ENCODE measurements at regions not wholly inside any gene's neighbourhood (a gene's known extent, or its start where the extent isn't known, plus 50 kb on each side); places are given as distances from the start of the nearest gene placed in this dataset.
"Not testable (repeated sequence)": the region's sequence is repeated elsewhere in the genome, so short reads cannot be mapped to it uniquely, and the experiment has no call there.

DNA sequence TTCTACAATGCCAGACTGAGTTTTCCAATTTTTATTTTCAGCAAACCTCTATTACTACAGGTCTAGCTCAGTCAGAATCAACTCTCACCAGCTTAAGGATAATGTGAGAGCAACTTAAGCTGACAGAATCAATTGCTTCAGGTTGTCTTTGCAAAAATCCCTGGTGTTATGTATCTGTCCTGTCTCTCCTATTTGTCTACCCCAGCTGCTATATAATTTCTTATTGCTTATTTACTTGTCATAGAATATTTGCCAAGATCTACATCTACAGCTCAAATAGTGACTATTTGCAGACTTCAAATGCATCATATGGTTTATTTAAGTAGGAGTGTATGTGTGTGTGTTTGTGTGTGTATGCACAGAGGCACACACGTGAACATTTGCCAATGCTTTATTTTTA is 54.1 kb downstream of the FOXG1 start:
- DNase-seq (ENCODE audit: low spot score) (no peak), ATAC-seq (no peak)
- intact Hi-C loops (cut with DNase I): no loop called here

DNA sequence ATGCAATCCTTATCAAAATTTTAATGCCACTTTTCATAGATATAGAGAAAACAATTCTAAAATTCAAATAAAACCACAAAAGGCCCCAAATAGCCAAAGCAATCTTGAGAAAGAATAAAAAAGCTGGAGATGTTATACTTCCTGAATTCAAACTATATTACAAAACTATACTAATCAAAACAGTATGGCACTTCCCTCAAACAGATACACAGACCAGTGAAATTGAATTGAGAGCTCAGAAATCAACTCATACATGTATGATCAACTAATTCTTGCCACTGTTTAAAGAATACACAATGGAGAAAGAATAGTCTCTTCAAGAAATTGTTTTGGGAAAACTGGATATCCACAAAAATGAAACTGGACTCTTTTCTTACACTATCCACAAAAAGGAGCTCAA is 55.4 kb downstream of the FOXG1 start:
- DNase-seq (ENCODE audit: low spot score) (no peak), ATAC-seq (no peak)
- intact Hi-C loops (cut with DNase I): no loop called here

DNA sequence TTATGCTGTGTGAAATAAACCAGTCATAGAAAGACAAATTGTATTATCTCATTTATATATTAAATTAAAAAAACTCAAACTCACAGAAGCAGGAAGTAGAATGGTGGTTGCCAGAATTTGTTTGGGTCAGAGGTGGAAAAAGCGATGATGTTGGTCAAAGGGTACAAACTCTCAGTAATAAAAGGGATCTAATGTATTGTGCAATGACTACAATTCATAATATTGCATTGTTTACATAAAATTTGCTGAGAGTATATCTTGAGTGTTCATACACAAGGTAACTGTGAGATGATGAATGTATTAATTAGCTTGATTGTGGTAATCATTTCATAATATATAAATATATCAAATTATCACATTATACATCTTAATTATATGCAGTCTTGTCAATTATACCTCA is 56.7 kb downstream of the FOXG1 start:
- no peak for ATAC-seq
- intact Hi-C loops (cut with DNase I): no loop called here
- no peak for DNase-seq (ENCODE audit: low spot score)

DNA sequence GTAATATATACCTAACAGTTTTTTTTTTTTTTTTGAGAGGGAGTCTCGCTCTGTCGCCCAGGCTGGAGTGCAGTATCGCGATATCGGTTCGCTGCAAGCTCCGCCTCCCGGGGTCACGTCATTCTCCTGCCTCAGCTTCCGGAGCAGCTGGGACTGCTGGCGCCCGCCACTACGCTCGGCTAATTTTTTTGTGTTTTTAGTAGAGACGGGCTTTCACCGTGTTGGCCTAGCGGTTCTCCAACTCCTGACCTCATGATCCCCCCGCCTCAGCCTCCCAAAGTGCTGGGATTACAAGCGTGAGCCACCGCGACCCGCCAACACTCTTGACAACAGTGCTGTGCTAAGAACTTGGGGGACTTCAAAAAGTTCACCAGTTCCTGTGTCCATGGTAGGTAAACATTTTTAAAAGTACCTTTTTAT is 63.5 kb downstream of the FOXG1 start:
- no peak for ATAC-seq
- no peak for DNase-seq (ENCODE audit: low spot score)
- intact Hi-C loops (cut with DNase I): no loop called here

DNA sequence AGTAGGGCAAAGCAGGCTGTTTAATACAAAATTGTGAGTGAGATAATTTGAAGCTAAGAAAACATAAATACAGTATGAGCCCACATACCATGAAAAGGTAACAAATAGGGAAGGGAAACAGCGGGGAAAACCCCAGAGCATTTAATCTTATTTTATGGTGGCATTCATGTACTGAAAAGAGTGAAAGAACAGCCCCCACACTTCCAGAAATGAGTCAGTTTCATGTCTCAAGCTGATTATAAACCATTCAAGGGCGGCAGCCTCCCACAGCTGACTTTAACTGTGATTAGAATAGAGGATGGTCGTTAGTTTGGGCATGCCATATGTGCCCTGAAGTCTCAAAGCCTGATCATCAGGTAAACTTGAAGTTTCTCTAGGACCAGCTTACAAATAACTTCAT is 64.5 kb downstream of the FOXG1 start:
- DNase-seq (ENCODE audit: low spot score) (no peak), ATAC-seq (no peak)
- intact Hi-C loops (cut with DNase I): no loop called here

DNA sequence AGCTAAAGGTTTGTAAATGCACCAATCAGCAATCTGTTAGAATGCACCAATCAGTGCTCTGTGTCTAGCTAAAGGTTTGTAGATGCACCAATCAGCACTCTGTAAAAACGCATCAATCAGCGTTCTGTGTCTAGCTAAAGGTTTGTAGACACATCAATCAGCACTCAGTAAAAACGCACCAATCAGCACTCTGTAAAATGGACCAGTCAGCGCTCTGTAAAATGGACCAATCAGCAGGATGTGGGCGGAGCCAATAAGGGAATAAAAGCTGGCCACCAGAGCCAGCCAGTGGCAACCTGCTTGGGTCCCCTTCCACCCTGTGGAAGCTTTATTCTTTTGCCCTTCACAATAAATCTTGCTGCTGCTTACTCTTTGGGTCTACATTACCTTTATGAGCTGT is 76.0 kb downstream of the FOXG1 start:
- DNase-seq (ENCODE audit: low spot score); ATAC-seq; intact Hi-C loops (cut with DNase I): not testable (repeated sequence)

DNA sequence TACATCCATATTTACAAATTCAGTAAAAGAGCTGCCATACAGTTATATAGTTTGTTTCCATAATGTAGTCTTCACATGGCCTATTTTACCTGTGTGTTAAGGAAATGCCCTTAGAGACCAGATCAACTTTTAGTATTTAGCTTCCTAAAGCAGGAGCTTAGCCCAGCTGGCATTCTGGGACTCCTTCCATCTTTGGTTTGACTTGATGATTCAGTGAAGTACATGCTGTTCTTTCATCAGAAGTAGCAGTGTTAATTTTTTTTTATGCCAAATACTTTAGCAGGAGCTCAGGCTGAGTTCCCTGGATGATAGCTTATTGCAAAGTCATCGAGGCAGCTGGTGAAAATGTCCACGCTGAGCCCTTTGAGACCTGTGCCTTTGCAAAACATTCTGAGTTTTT is 101.0 kb downstream of the FOXG1 start:
- DNase-seq (ENCODE audit: low spot score) (no peak), ATAC-seq (no peak)
- intact Hi-C loops (cut with DNase I): no loop called here

DNA sequence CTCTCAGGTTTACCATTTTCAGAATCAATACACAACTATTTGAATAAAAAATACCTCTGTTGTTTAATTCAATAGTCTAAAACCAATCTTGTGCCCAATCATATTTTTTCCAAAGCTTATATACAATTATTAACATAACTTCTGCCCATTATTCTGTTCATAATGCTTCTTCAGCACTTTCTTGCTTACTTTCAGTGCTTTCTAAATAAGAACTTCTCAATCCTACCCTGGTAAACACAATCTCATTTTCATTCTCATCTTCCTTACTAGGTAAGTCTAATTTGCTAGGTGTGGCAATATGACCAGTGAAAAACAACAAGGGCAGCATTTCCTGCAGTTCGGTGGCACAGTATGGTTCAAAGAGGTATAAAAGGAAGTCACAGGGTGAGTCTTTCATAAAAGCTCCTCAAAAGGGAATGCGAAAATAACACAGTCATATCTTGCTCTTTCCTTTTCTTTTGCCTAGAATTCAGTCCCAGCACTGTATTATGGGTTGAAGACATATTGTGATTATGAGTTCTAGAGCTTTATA is 103.5 kb downstream of the FOXG1 start:
- no peak for DNase-seq (ENCODE audit: low spot score)
- intact Hi-C loops (cut with DNase I): no loop called here
- ATAC-seq: no peak

DNA sequence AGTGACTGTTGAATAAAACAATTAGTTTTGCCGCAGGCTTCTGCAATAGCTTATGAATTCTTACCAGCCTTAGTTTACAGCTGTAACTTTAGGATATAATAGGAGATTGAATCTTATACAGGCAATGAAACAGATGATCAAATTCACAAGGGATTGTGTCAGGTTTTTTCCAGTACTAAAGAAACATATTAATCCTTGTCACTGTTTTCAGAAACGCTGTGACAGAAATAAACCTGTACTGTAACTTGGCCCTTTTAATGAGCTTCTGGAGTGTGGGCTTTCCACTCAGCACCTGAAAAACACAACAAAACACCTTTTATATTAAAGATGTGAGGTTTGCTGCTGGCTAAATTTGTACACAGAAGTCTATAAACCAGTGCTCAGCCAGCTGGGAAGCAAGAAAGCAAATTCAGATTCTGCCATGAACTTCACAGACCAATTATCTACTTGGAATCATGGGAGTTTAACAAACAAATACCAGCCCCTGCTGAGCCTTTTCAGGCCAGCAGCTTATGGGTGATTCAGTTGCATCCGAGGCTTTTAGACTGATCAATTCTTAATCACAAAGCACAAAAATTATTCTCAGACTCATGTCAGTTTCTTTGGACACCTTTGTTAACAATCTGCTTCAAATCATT is 109.5 kb downstream of the FOXG1 start:
- intact Hi-C loops (cut with DNase I): no loop called here
- DNase-seq (ENCODE audit: low spot score): no peak
- no peak for ATAC-seq

DNA sequence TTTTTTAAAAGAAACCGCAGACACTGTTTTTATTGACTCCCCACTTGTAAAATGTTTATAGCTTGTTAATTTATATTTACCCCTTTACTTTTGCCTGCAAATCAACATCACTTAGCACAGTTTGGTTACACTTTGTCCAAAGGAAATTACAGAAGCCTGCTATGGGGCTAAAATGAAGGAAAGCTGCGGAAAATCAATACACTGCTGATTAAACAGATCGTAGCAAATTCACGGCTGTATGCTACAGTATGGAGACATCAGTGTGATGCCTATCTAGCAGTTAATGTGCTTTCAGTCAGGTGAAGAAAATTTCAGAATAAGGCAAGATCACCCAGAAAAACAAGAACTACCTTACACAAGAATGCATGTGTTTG is 110.0 kb downstream of the FOXG1 start:
- intact Hi-C loops (cut with DNase I): no loop called here
- ATAC-seq (no peak), DNase-seq (ENCODE audit: low spot score) (no peak)

DNA sequence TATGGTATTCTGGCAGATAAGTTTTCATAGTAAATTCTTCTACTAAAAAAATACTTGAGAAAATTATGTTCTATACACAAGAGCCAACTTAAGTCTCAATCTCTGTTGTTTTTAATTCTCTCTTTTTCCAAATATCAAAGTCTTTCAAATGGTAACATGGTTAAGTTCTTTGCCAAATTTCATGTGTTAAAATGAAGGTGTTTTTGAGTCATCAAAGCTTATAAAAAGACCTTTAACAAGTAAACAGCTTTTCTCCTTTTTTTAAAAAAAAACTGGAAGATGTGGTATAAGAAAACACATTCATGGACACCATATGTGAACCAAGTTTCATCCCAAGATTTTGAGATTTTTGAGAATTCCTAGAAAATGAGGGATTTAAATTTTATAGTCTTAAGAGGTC is 111.3 kb downstream of the FOXG1 start:
- intact Hi-C loops (cut with DNase I): no loop called here
- DNase-seq (ENCODE audit: low spot score) (no peak), ATAC-seq (no peak)

DNA sequence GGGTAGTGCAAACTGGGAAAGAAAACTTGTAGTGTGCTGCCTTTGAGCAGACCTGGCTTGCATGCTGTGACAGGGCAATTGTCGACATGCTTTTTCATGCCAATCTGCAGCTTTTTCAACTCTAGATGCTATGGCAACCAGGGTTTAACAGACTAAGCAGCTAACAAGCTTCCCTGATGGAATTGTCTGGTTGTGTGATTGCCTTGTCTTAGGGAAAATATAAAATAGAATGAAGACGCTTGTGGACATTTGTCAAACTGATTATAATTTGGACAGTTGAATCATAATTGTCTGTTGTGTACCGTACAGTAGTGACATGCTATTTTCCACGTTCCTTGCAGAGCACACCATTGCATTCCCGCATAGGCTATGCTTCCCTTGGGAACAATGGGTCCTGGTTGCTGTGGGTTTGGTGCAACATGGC is 113.0 kb downstream of the FOXG1 start:
- no peak for ATAC-seq
- intact Hi-C loops (cut with DNase I): no loop called here
- no peak for DNase-seq (ENCODE audit: low spot score)

DNA sequence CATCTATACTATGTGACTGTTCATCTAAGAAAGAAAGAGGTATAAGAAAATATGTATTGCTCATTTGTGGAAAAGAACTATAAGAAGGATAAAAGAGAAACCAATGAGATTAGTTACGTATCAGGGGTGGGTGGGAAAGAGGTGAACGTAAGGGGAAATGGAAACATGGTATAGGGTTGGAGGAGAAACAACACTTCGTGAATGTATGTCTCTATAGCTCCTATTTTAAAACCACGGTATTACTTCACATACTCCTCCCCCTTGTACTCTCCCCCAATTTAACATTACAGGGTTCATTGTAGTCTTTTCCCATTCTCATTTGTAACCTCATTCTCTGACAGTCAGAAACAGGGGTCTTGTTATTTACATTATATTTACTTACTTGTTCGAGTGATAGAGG is 120.4 kb downstream of the FOXG1 start:
- intact Hi-C loops (cut with DNase I): no loop called here
- ATAC-seq: no peak
- no peak for DNase-seq (ENCODE audit: low spot score)

DNA sequence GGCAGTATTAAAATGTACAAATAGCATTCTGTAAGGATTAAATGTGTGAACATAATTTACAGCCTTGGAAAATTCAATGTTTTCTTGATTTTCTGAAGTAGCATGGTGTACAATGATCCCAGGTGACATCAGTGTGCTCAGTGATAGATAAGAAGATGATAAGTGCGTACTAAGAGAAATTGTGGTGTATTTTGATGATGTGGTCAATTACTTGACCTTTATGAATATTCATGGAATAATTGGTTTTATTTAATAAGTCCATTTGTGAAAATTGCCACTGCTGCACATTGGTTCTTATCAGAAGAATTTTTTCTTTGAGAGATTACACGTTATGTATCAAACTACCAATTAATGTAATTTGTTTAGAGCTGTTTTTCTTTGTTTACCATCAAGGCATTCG is 128.8 kb downstream of the FOXG1 start:
- no peak for ATAC-seq
- intact Hi-C loops (cut with DNase I): no loop called here

DNA sequence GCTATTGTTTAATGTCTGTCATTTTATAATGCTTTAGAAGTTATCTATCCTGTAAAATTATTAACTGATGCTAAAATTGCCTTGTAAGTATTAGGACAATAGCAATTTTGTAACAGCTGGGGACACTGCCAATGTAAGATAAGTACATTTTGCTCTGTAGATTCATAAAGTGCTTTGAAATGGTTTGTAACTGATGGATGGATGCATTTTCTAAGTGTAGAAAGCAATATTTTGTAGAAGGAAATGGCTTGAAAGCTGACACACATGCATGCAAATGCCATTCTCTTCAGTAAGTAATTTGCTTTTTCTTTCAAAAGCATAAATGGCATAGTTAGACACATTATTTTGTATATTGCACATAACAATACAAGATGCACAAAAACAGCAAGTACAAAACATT is 129.8 kb downstream of the FOXG1 start:
- no peak for DNase-seq (ENCODE audit: low spot score)
- intact Hi-C loops (cut with DNase I): no loop called here
- no peak for ATAC-seq

More for the DNA sequence above, 128.8 kb downstream of the FOXG1 start:
- no peak for DNase-seq (ENCODE audit: low spot score)

DNA sequence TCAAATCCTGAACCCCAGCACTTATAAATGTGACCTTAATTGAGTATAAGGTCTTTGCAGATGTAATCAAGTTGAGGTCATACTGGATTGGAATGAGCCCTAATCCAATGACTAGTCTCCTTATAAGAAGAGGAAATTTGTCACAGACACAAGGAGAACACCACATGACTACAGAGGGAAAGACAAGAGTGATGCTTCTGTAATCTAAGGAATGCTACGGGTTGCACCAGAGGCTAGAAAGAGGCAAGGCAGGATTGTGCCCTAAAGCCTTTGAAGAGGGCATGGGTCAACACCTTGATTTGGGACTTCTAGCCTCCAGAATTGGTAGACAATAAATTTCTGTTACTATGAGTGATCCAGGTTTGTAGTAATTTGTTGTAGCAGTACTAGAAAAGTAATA is 135.0 kb downstream of the FOXG1 start:
- intact Hi-C loops (cut with DNase I): no loop called here
- no peak for ATAC-seq
- no peak for DNase-seq (ENCODE audit: low spot score)

DNA sequence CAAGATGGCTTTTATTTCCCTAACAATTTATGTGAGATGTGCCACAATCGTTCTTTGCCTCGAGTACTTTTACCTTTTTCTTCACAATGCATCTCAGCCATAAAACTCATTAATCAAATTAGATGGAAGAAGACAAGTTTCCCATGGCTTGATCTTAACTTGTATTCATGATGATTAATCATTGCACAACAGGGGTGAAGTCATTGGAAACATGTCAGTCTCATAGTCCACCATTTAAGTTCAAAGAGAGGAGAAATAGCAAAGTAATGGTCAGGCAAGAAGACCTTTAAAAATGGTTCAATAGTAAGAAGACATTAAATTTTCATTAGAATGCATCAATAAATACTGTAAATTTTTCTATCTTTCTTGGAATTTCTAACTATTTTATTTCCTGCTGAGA is 136.3 kb downstream of the FOXG1 start:
- intact Hi-C loops (cut with DNase I): no loop called here
- ATAC-seq: no peak
- no peak for DNase-seq (ENCODE audit: low spot score)

DNA sequence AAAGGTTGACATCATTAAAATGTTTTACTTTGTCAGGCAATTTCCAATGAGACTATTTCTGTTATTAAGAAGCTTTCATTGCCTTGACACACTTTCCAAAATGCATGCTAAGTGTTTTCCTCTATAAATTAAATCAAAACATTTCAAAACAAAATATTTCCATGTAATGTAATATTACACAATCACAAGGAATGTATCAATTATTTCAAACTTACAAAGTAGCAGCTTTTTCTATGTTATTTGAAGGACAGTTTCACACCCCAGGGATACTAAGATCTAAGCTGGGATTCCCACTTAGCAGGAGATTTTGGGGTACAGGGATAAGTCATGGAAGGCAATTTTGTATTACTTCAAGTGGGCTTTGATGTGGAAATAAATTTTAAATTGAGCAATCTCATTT is 144.9 kb downstream of the FOXG1 start:
- no peak for ATAC-seq
- intact Hi-C loops (cut with DNase I): no loop called here
- no peak for DNase-seq (ENCODE audit: low spot score)

DNA sequence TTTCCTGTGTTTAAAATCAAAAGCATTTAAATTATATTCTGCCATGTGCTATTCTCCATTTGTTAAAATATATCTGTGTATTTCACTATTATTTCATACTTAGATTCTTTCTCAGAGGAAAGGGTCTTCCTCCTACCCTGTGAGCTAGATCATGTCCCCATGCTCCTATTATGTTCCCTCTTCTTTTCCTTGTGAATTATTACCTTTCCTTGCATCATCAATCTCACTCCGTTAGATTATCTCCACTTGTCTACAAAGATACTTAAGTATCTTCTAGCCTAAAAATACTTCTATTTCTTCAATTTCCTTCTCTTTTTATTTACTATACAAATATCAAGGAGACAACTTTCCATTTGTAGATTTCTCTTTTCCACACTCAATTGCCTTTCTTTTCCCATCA is 146.5 kb downstream of the FOXG1 start:
- intact Hi-C loops (cut with DNase I): no loop called here
- no peak for DNase-seq (ENCODE audit: low spot score)
- no peak for ATAC-seq

DNA sequence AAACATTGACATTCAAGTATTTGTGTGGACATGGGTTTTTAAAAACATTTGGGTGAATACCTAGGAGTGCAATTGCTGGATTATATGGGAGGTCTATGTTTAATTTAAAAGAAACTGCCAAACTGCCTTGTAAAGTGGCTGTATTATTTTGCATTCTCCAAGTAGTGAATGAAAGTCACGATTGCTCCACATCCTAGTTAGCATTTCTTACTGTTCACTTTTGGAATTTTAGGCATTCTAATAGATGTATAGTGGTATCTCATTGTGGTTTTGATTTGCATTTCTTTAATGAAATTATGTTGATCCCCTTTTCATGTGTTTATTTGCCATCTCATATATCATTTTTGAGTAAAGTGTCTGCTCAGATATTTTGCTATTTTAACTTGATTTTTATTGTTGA is 159.5 kb downstream of the FOXG1 start:
- DNase-seq (ENCODE audit: low spot score) (no peak), ATAC-seq (no peak)
- intact Hi-C loops (cut with DNase I): no loop called here

DNA sequence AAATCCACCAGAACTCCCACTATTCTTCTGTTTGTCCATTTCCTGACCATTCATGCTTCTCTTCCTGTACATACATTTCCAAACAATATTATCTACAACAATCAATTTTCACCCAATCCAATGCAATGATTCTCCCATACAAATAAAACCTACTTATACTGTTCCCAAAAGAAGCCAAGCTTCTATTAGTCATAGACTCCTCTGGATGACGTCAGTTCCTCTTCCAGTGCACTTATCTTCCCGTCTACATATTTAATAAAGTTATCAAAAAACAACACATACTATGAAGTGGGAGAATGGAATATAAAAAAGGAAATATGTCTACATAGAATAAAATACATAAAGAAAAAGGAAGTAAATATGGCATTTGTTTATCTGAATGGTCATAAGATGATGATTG is 165.4 kb downstream of the FOXG1 start:
- ATAC-seq: no peak
- intact Hi-C loops (cut with DNase I): no loop called here

DNA sequence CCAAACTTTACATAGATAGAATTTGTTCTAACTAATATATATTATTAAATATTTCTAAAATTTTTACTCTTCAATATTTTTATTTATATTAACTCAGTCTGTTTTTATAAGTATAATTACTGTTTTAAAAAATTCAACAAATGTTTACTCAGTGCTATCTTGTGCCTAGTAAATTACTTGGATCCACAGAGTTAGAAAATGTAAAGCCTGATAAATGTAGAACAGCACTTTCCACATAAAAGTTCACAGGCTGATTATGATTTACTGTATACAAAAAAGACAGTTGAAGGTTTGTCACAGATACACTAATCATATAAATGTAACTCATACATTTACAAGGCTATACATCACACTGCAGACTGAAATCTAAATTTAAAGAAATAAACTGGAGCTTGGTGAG is 170.0 kb downstream of the FOXG1 start:
- no peak for DNase-seq (ENCODE audit: low spot score)
- intact Hi-C loops (cut with DNase I): no loop called here
- no peak for ATAC-seq

More for the DNA sequence above, 165.4 kb downstream of the FOXG1 start:
- DNase-seq (ENCODE audit: low spot score): no peak
